SK-N-SH (cell line): ENCODE measurements at regions not wholly inside any gene's neighbourhood (a gene's known extent, or its start where the extent isn't known, plus 50 kb on each side); places are given as distances from the start of the nearest gene placed in this dataset.

Source experiments
- CTCF ChIA-PET: fragments of 300-600, 350-600 bp; formaldehyde crosslinking; extraction: SDS; loops from one replicate; lab custom pipeline; 2021; lab: Yijun Ruan, JAX
- POLR2A ChIA-PET: fragments of 350-600 bp; sonication (Branson Sonifier 250); formaldehyde crosslinking; extraction: SDS; loops from one replicate; lab custom pipeline; 2020; ENCODE audit warnings: antibody characterized with exemption, inconsistent platforms; lab: Yijun Ruan, JAX
- DNase-seq: peaks from one replicate; pipeline ENCODE4 v3.0.0; 2012
- H2AFZ ChIP-seq: fragments of 200-600 bp; sonication (generic); 2 replicates; pipeline ENCODE4 v1.8.1; 2016; ENCODE audit warnings: antibody characterized with exemption, mild to moderate bottlenecking, low read depth
- H3F3A ChIP-seq: fragments of 200-600 bp; sonication (generic); replicated peaks from 2 replicates; pipeline ENCODE3; 2016; ENCODE audit warnings: antibody characterized with exemption, mild to moderate bottlenecking; ENCODE audit not compliant: insufficient read depth
- H3K27ac ChIP-seq, 2 experiments: fragments of 200-500 bp in 1 of 2; fragments of 200-600 bp in 1 of 2; sonication (Bioruptor generic) in 1 of 2; sonication (generic), shearing (Covaris generic) in 1 of 2; 2 replicates each; pipeline versions ENCODE4 v1.5.1 to v1.6.1; 2014 to 2016; ENCODE audit warnings: low read depth in 2 of 2, inconsistent platforms in 1 of 2, low read length in 1 of 2, mild to moderate bottlenecking in 1 of 2, mixed read lengths in 1 of 2
- H3K27me3 ChIP-seq: fragments of 200-600 bp; sonication (generic), shearing (Covaris generic); 2 replicates; pipeline ENCODE4 v1.6.1; 2016; ENCODE audit warnings: mixed run types; ENCODE audit not compliant: insufficient read depth
- H3K36me3 ChIP-seq, 2 experiments: fragments of 200-500 bp in 1 of 2; fragments of 200-600 bp in 1 of 2; sonication (Bioruptor generic) in 1 of 2; sonication (generic) in 1 of 2; replicated peaks in 1 of 2; 2 replicates each; pipeline versions ENCODE3 to v1.5.1; 2014 to 2016; ENCODE audit warnings: low read length in 1 of 2, mild to moderate bottlenecking in 1 of 2; ENCODE audit not compliant: insufficient read depth in 2 of 2, control insufficient read depth in 1 of 2
- H3K4me1 ChIP-seq, 2 experiments: fragments of 200-500 bp in 1 of 2; fragments of 200-600 bp in 1 of 2; sonication (Bioruptor generic) in 1 of 2; sonication (generic), shearing (Covaris generic) in 1 of 2; 2 replicates each; pipeline versions ENCODE4 v1.5.1 to v1.6.1; 2014 to 2016; ENCODE audit warnings: low read depth in 1 of 2, low read length in 1 of 2, mixed run types in 1 of 2; ENCODE audit not compliant: insufficient read depth in 2 of 2, control insufficient read depth in 1 of 2
- H3K4me2 ChIP-seq: fragments of 200-600 bp; sonication (generic), shearing (Covaris generic); 2 replicates; pipeline ENCODE4 v1.6.1; 2017; ENCODE audit warnings: mixed run types
- H3K4me3 ChIP-seq, 2 experiments: fragments of 200-500 bp in 1 of 2; fragments of 200-600 bp in 1 of 2; sonication (Bioruptor generic) in 1 of 2; sonication (generic), shearing (Covaris generic) in 1 of 2; 2 replicates each; pipeline versions ENCODE4 v1.5.1 to v1.8.1; 2014 to 2016; ENCODE audit warnings: low read depth in 2 of 2, inconsistent platforms in 1 of 2, low read length in 1 of 2, mild to moderate bottlenecking in 1 of 2, mixed read lengths in 1 of 2, moderate library complexity in 1 of 2
- H3K79me2 ChIP-seq: fragments of 200-600 bp; sonication (generic); 2 replicates; pipeline ENCODE4 v1.8.1; 2017; ENCODE audit warnings: mild to moderate bottlenecking; ENCODE audit not compliant: insufficient read depth
- H3K9ac ChIP-seq: fragments of 200-600 bp; sonication (generic); 2 replicates; pipeline ENCODE4 v1.6.1; 2017; ENCODE audit warnings: mixed run types
- H3K9me2 ChIP-seq: fragments of 200-600 bp; sonication (generic); 2 replicates; pipeline ENCODE4 v1.6.1; 2017; ENCODE audit warnings: mixed run types
- H3K9me3 ChIP-seq: fragments of 200-600 bp; sonication (generic); 2 replicates; pipeline ENCODE4 v1.6.1; 2017; ENCODE audit warnings: mixed run types, mild to moderate bottlenecking, moderate library complexity
- H4K20me1 ChIP-seq: fragments of 200-600 bp; sonication (generic); 2 replicates; pipeline ENCODE4 v1.6.1; 2017; ENCODE audit warnings: mild to moderate bottlenecking, mixed run types; ENCODE audit not compliant: insufficient read depth
- EZH2phosphoT487 ChIP-seq: fragments of 200-600 bp; sonication (generic); IDR thresholded peaks from 2 replicates; pipeline ENCODE4 v1.6.1; 2017; ENCODE audit warnings: low read depth, mixed run types, mild to moderate bottlenecking, antibody characterized with exemption, moderate library complexity, borderline replicate concordance
- FOSL2 ChIP-seq: IDR thresholded peaks from 2 replicates; pipeline ENCODE4 v1.4.0; 2012; ENCODE audit warnings: low read depth, mild to moderate bottlenecking, moderate library complexity, borderline replicate concordance
- FOXJ3 ChIP-seq: sonication (generic); formaldehyde crosslinking; IDR thresholded peaks from 2 replicates; pipeline ENCODE4 v1.5.1; 2020; ENCODE audit warnings: mild to moderate bottlenecking, missing genetic modification reagents
- FOXM1 ChIP-seq: IDR thresholded peaks from 2 replicates; pipeline ENCODE4 v1.4.0; 2012; ENCODE audit warnings: low read depth, mild to moderate bottlenecking
- GATA2 ChIP-seq: sonication (generic); formaldehyde crosslinking; IDR thresholded peaks from 2 replicates; pipeline ENCODE4 v1.5.0; 2020; ENCODE audit warnings: mild to moderate bottlenecking, missing genetic modification reagents
- MXI1 ChIP-seq: IDR thresholded peaks from 2 replicates; pipeline ENCODE4 v1.6.1; 2012; ENCODE audit warnings: mild to moderate bottlenecking, low read depth, low read length, improper control_type of control experiment
- RAD21 ChIP-seq: IDR thresholded peaks from 2 replicates; pipeline ENCODE4 v1.6.1; 2012; ENCODE audit warnings: mild to moderate bottlenecking, low read length
- RFX5 ChIP-seq: IDR thresholded peaks from 2 replicates; pipeline ENCODE4 v1.6.1; 2012; ENCODE audit warnings: mild to moderate bottlenecking, improper control_type of control experiment, low read length
- SIN3A ChIP-seq: IDR thresholded peaks from 2 replicates; pipeline ENCODE4 v1.6.1; 2012; ENCODE audit warnings: low read depth, mild to moderate bottlenecking, low read length, moderate library complexity, borderline replicate concordance
- TAF1 ChIP-seq: IDR thresholded peaks from 2 replicates; pipeline ENCODE4 v1.6.1; 2012; ENCODE audit warnings: low read depth, mild to moderate bottlenecking, low read length, moderate library complexity, borderline replicate concordance
- TCF12 ChIP-seq: IDR thresholded peaks from 2 replicates; pipeline ENCODE4 v1.4.0; 2012
- TEAD4 ChIP-seq: IDR thresholded peaks from 2 replicates; pipeline ENCODE4 v1.4.0; 2012; ENCODE audit warnings: mild to moderate bottlenecking, borderline replicate concordance; ENCODE audit not compliant: insufficient read depth
- WGBS: methylation state at CpG from one replicate; pipeline ENCODE4 v1.1.6; 2017; ENCODE audit warnings: low lambda C conversion rate; 5-methylcytosine and 5-hydroxymethylcytosine counted together
- TF ChIP-seq, protein P1 (sequence below): fragments of 150-350 bp; IDR thresholded peaks from 2 replicates; pipeline ENCODE4 v1.6.1; 2016; ENCODE audit warnings: mild to moderate bottlenecking, low read depth, low read length
- TF ChIP-seq, protein P2 (sequence below): IDR thresholded peaks from 2 replicates; pipeline ENCODE4; 2012
- TF ChIP-seq, protein P3 (sequence below): IDR thresholded peaks from 2 replicates; pipeline ENCODE4 v1.4.0; 2012; ENCODE audit warnings: low read depth, borderline replicate concordance
- TF ChIP-seq, protein P4 (sequence below): fragments of 200-600 bp; sonication (generic); IDR thresholded peaks from 2 replicates; pipeline ENCODE4 v1.6.1; 2017; ENCODE audit warnings: antibody characterized with exemption, mild to moderate bottlenecking, moderate library complexity
- TF ChIP-seq, protein P5 (sequence below): IDR thresholded peaks from 2 replicates; pipeline ENCODE4 v1.6.1; 2012; ENCODE audit warnings: mild to moderate bottlenecking, low read depth, low read length, moderate library complexity

DNA sequence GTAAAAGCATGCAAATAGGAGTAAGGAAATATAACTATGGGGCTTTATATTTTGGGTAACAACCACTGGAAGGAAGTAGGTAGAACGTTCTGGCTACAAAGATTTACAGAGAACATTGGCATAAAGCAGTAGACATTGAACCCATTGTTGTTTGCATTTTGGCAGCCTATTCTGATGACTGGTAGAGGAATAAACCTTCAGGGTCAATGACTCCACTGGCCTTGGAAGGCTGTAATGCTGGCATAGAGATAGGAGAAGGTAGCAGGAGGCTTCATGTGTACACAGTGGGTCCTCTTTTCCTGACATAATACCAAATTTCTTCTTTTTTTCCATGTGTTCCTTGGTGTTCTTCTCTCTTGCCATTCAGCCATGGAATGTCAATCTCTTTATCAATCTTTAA lies 462.8 kb upstream of the ZNF462 start:
- DNase-seq: no peak
- no peak for TF ChIP-seq MXI1
- no peak for TF ChIP-seq TAF1
- TF ChIP-seq, protein P1, sequence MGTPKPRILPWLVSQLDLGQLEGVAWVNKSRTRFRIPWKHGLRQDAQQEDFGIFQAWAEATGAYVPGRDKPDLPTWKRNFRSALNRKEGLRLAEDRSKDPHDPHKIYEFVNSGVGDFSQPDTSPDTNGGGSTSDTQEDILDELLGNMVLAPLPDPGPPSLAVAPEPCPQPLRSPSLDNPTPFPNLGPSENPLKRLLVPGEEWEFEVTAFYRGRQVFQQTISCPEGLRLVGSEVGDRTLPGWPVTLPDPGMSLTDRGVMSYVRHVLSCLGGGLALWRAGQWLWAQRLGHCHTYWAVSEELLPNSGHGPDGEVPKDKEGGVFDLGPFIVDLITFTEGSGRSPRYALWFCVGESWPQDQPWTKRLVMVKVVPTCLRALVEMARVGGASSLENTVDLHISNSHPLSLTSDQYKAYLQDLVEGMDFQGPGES: no peak
- TF ChIP-seq, protein P2, sequence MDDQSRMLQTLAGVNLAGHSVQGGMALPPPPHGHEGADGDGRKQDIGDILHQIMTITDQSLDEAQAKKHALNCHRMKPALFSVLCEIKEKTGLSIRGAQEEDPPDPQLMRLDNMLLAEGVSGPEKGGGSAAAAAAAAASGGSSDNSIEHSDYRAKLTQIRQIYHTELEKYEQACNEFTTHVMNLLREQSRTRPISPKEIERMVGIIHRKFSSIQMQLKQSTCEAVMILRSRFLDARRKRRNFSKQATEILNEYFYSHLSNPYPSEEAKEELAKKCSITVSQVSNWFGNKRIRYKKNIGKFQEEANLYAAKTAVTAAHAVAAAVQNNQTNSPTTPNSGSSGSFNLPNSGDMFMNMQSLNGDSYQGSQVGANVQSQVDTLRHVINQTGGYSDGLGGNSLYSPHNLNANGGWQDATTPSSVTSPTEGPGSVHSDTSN: no peak
- TF ChIP-seq TCF12: no peak
- Histone ChIP-seq H3K4me1 (no peaks in the 10 kb centered on the region), H3K4me2 (no peak overlapping the region), H3K27ac (no peak overlapping the region), H3K9me2 (no peaks in the 10 kb centered on the region), H3K79me2 (no peaks in the 10 kb centered on the region), H3K9me3 (no peaks in the 10 kb centered on the region), H3K4me3 (no peak overlapping the region), H3K36me3 (no peaks in the 10 kb centered on the region), H2AFZ (no peak overlapping the region), H3K27me3 (no peaks in the 10 kb centered on the region), H4K20me1 (no peaks in the 10 kb centered on the region), H3F3A (no peaks in the 10 kb centered on the region), H3K9ac (no peak overlapping the region)
- ChIA-PET POLR2A (no interaction called here), CTCF (no interaction called here)
- 0% methylated on average over 1 of the region's 1 CpG for WGBS

DNA sequence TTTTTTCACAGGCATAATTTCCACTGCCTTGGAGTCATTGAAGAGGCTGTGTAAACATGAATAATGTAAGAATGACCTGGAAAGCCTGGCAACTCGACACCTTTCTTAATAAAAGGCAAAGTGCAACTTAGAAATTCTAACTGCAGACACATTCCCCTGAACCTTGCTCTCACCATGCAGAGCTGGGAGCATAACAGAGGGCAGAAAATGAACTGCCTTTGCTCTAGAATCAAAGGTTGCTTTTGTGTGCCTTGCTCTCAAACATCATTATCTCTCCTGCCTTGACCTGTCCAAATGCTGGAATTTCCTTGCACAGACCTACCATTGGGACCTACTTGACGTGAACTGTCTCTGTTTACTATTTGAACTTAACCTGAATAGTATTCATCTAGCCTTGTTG lies 462.0 kb upstream of the ZNF462 start:
- Histone ChIP-seq H3K9me3 (no peaks in the 10 kb centered on the region), H3K9me2 (no peaks in the 10 kb centered on the region), H3K27me3 (no peaks in the 10 kb centered on the region), H3K79me2 (no peaks in the 10 kb centered on the region), H3K9ac (no peak overlapping the region), H4K20me1 (no peaks in the 10 kb centered on the region), H3K27ac (no peak overlapping the region), H3K4me1 (no peaks in the 10 kb centered on the region), H2AFZ (no peak overlapping the region), H3K4me2 (no peak overlapping the region), H3K36me3 (no peaks in the 10 kb centered on the region), H3F3A (no peaks in the 10 kb centered on the region), H3K4me3 (no peak overlapping the region)
- POLR2A ChIA-PET: no interaction called here
- WGBS: 21% methylated on average over 2 of the region's 2 CpGs
- CTCF ChIA-PET: interaction anchor here (0.8 kb wide), 1 partner anchor 44 kb away, joined by 3 read pairs; no protein-coding TSS in a partner anchor
- no peak for DNase-seq
- no peak for TF ChIP-seq EZH2phosphoT487
- TF ChIP-seq SIN3A: no peak
- TF ChIP-seq, protein P3, sequence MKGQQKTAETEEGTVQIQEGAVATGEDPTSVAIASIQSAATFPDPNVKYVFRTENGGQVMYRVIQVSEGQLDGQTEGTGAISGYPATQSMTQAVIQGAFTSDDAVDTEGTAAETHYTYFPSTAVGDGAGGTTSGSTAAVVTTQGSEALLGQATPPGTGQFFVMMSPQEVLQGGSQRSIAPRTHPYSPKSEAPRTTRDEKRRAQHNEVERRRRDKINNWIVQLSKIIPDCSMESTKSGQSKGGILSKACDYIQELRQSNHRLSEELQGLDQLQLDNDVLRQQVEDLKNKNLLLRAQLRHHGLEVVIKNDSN: no peak
- TF ChIP-seq FOSL2: no peak
- TF ChIP-seq, protein P4, sequence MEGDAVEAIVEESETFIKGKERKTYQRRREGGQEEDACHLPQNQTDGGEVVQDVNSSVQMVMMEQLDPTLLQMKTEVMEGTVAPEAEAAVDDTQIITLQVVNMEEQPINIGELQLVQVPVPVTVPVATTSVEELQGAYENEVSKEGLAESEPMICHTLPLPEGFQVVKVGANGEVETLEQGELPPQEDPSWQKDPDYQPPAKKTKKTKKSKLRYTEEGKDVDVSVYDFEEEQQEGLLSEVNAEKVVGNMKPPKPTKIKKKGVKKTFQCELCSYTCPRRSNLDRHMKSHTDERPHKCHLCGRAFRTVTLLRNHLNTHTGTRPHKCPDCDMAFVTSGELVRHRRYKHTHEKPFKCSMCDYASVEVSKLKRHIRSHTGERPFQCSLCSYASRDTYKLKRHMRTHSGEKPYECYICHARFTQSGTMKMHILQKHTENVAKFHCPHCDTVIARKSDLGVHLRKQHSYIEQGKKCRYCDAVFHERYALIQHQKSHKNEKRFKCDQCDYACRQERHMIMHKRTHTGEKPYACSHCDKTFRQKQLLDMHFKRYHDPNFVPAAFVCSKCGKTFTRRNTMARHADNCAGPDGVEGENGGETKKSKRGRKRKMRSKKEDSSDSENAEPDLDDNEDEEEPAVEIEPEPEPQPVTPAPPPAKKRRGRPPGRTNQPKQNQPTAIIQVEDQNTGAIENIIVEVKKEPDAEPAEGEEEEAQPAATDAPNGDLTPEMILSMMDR: no peak
- TF ChIP-seq, protein P5, sequence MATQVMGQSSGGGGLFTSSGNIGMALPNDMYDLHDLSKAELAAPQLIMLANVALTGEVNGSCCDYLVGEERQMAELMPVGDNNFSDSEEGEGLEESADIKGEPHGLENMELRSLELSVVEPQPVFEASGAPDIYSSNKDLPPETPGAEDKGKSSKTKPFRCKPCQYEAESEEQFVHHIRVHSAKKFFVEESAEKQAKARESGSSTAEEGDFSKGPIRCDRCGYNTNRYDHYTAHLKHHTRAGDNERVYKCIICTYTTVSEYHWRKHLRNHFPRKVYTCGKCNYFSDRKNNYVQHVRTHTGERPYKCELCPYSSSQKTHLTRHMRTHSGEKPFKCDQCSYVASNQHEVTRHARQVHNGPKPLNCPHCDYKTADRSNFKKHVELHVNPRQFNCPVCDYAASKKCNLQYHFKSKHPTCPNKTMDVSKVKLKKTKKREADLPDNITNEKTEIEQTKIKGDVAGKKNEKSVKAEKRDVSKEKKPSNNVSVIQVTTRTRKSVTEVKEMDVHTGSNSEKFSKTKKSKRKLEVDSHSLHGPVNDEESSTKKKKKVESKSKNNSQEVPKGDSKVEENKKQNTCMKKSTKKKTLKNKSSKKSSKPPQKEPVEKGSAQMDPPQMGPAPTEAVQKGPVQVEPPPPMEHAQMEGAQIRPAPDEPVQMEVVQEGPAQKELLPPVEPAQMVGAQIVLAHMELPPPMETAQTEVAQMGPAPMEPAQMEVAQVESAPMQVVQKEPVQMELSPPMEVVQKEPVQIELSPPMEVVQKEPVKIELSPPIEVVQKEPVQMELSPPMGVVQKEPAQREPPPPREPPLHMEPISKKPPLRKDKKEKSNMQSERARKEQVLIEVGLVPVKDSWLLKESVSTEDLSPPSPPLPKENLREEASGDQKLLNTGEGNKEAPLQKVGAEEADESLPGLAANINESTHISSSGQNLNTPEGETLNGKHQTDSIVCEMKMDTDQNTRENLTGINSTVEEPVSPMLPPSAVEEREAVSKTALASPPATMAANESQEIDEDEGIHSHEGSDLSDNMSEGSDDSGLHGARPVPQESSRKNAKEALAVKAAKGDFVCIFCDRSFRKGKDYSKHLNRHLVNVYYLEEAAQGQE: no peak
- TF ChIP-seq, protein P2: no peak
- TF ChIP-seq RFX5: no peak
- TF ChIP-seq TEAD4: no peak
- TF ChIP-seq FOXM1: no peak
- TF ChIP-seq FOXJ3 (CRISPR knock-in tag): no peak
- no peak for TF ChIP-seq RAD21
- TF ChIP-seq GATA2: no peak
- TF ChIP-seq MXI1: no peak
